HEK293 (cell line): ENCODE measurements at regions not wholly inside any gene's neighbourhood (a gene's known extent, or its start where the extent isn't known, plus 50 kb on each side); places are given as distances from the start of the nearest gene placed in this dataset.

Experiments used
- CTCF ChIA-PET: fragments of 350-600 bp; formaldehyde crosslinking; extraction: SDS; loops from one replicate; lab custom pipeline; 2021; ENCODE audit warnings: antibody characterized with exemption; lab: Yijun Ruan, JAX
- POLR2A ChIA-PET: fragments of 300-600 bp; formaldehyde crosslinking; extraction: SDS; loops from one replicate; lab custom pipeline; 2020; ENCODE audit warnings: antibody characterized with exemption, inconsistent platforms; lab: Yijun Ruan, JAX
- H3K27ac ChIP-seq: fragments of 200-500 bp; sonication (Bioruptor generic); 2 replicates; pipeline ENCODE4 v1.5.1; 2014; ENCODE audit warnings: low read depth, low read length, control low read depth, inconsistent platforms; ENCODE audit errors: extremely low read depth
- H3K36me3 ChIP-seq, 2 experiments: fragments of 200-500 bp in 1 of 2; sonication (Bioruptor generic) in 1 of 2; 1 replicate in 1 of 2; 2 replicates in 1 of 2; pipeline ENCODE4 v1.5.1; 2014 to 2017; ENCODE audit warnings: inconsistent platforms in 2 of 2, low read length in 2 of 2; ENCODE audit not compliant: control insufficient read depth in 2 of 2, insufficient read depth in 1 of 2
- H3K4me1 ChIP-seq: fragments of 200-500 bp; sonication (Bioruptor generic); 2 replicates; pipeline ENCODE4 v1.5.1; 2014; ENCODE audit warnings: mild to moderate bottlenecking, low read length, inconsistent platforms; ENCODE audit not compliant: control insufficient read depth, insufficient read depth
- H3K4me3 ChIP-seq: 2 replicates; pipeline ENCODE4 v1.5.1; 2011; ENCODE audit warnings: low read depth, mild to moderate bottlenecking, control low read depth, low read length, moderate library complexity
- H3K9me3 ChIP-seq: fragments of 200-500 bp; sonication (Bioruptor generic); 2 replicates; pipeline ENCODE4 v1.5.1; 2014; ENCODE audit warnings: low read depth, low read length, inconsistent platforms; ENCODE audit not compliant: control insufficient read depth, insufficient read depth
- BCL11B ChIP-seq: fragments of 450-650 bp; formaldehyde crosslinking; IDR thresholded peaks from 2 replicates; pipeline ENCODE4 v1.5.1; 2016; ENCODE audit warnings: low read depth, missing biosample characterization, missing genetic modification characterization
- KLF1 ChIP-seq: fragments of 450-650 bp; formaldehyde crosslinking; IDR thresholded peaks from 2 replicates; pipeline ENCODE4 v1.5.1; 2016; ENCODE audit warnings: missing biosample characterization, missing genetic modification characterization
- KLF16 ChIP-seq: fragments of 450-650 bp; formaldehyde crosslinking; IDR thresholded peaks from 2 replicates; pipeline ENCODE4 v1.5.1; 2017; ENCODE audit warnings: missing biosample characterization, missing genetic modification characterization
- KLF7 ChIP-seq: fragments of 450-650 bp; formaldehyde crosslinking; IDR thresholded peaks from 2 replicates; pipeline ENCODE4 v1.5.1; 2016; ENCODE audit warnings: missing biosample characterization, missing genetic modification characterization, borderline replicate concordance
- PRDM1 ChIP-seq: fragments of 450-650 bp; formaldehyde crosslinking; IDR thresholded peaks from 2 replicates; pipeline ENCODE4; 2016; ENCODE audit warnings: missing biosample characterization, missing genetic modification characterization
- ZBTB17 ChIP-seq: fragments of 450-650 bp; formaldehyde crosslinking; IDR thresholded peaks from 2 replicates; pipeline ENCODE4 v1.5.1; 2016; ENCODE audit warnings: missing biosample characterization, missing genetic modification characterization
- ZEB2 ChIP-seq: fragments of 450-650 bp; formaldehyde crosslinking; IDR thresholded peaks from 2 replicates; pipeline ENCODE4 v1.5.1; 2016; ENCODE audit warnings: missing biosample characterization, missing genetic modification characterization
- ZFP41 ChIP-seq: fragments of 450-650 bp; formaldehyde crosslinking; IDR thresholded peaks from 2 replicates; pipeline ENCODE4 v1.5.1; 2016; ENCODE audit warnings: missing biosample characterization, missing genetic modification characterization, borderline replicate concordance
- ZNF138 ChIP-seq: fragments of 450-650 bp; formaldehyde crosslinking; IDR thresholded peaks from 2 replicates; pipeline ENCODE4 v1.5.1; 2016; ENCODE audit warnings: missing biosample characterization, missing genetic modification characterization, borderline replicate concordance
- ZNF169 ChIP-seq: fragments of 450-650 bp; formaldehyde crosslinking; IDR thresholded peaks from 2 replicates; pipeline ENCODE4 v1.5.1; 2016; ENCODE audit warnings: missing biosample characterization, missing genetic modification characterization
- ZNF174 ChIP-seq: fragments of 450-650 bp; formaldehyde crosslinking; IDR thresholded peaks from 2 replicates; pipeline ENCODE4 v1.5.0; 2017; ENCODE audit warnings: missing biosample characterization, mild to moderate bottlenecking, missing genetic modification characterization
- ZNF24 ChIP-seq: fragments of 450-650 bp; formaldehyde crosslinking; IDR thresholded peaks from 2 replicates; pipeline ENCODE4 v1.5.1; 2016; ENCODE audit warnings: missing biosample characterization, missing genetic modification characterization
- ZNF248 ChIP-seq: fragments of 450-650 bp; formaldehyde crosslinking; IDR thresholded peaks from 2 replicates; pipeline ENCODE4 v1.5.1; 2017; ENCODE audit warnings: missing biosample characterization, missing genetic modification characterization
- ZNF311 ChIP-seq: fragments of 450-650 bp; formaldehyde crosslinking; IDR thresholded peaks from 2 replicates; pipeline ENCODE4 v1.5.1; 2017; ENCODE audit warnings: missing biosample characterization, missing genetic modification characterization, borderline replicate concordance
- ZNF544 ChIP-seq: fragments of 450-650 bp; formaldehyde crosslinking; IDR thresholded peaks from 2 replicates; pipeline ENCODE4 v1.5.0; 2017; ENCODE audit warnings: missing biosample characterization, missing genetic modification characterization
- ZNF600 ChIP-seq: fragments of 450-650 bp; formaldehyde crosslinking; IDR thresholded peaks from 2 replicates; pipeline ENCODE4 v1.5.1; 2016; ENCODE audit warnings: missing biosample characterization, missing genetic modification characterization
- ZNF654 ChIP-seq: fragments of 450-650 bp; formaldehyde crosslinking; IDR thresholded peaks from 2 replicates; pipeline ENCODE4 v1.5.1; 2016; ENCODE audit warnings: low read depth, missing biosample characterization, missing genetic modification characterization
- ZNF76 ChIP-seq: fragments of 450-650 bp; formaldehyde crosslinking; IDR thresholded peaks from 2 replicates; pipeline ENCODE4; 2016; ENCODE audit warnings: low read depth, missing biosample characterization, missing genetic modification characterization, borderline replicate concordance
- ZNF776 ChIP-seq: fragments of 450-650 bp; formaldehyde crosslinking; IDR thresholded peaks from 2 replicates; pipeline ENCODE4 v1.5.0; 2017; ENCODE audit warnings: missing biosample characterization, missing genetic modification characterization, borderline replicate concordance
- TF ChIP-seq, protein P1 (sequence below): fragments of 450-650 bp; formaldehyde crosslinking; IDR thresholded peaks from 2 replicates; pipeline ENCODE4 v1.5.1; 2016; ENCODE audit warnings: missing biosample characterization, missing genetic modification characterization, borderline replicate concordance
- TF ChIP-seq, protein P2 (sequence below): fragments of 450-650 bp; formaldehyde crosslinking; IDR thresholded peaks from 2 replicates; pipeline ENCODE4 v1.5.1; 2016; ENCODE audit warnings: missing biosample characterization, missing genetic modification characterization
- TF ChIP-seq, protein P3 (sequence below): fragments of 450-650 bp; formaldehyde crosslinking; IDR thresholded peaks from 2 replicates; pipeline ENCODE4 v1.5.1; 2017; ENCODE audit warnings: missing biosample characterization, mild to moderate bottlenecking, missing genetic modification characterization, moderate library complexity
- TF ChIP-seq, protein P4 (sequence below): fragments of 450-650 bp; formaldehyde crosslinking; IDR thresholded peaks from 2 replicates; pipeline ENCODE4 v1.5.1; 2016; ENCODE audit warnings: missing biosample characterization, missing genetic modification characterization

DNA sequence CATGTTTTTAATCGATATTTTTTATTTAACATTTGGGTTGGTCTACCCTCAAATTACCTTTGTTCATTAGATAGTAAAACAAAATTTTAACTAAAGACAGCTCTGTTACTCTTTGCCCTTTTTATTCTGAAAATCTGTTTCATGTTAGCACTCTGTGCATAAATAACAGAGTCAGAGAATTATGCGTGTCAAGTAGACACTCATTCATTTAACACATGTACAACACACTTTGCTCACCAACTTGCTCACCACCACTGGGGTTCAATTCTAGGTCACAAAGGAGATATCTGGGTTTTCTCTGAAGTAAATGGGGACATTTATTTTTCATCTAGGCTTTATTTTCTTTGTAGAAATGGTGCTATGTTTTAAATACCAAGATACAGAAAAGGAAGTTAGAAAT lies 457.4 kb upstream of the SEMA3D start (continued):
- TF ChIP-seq, protein P1, sequence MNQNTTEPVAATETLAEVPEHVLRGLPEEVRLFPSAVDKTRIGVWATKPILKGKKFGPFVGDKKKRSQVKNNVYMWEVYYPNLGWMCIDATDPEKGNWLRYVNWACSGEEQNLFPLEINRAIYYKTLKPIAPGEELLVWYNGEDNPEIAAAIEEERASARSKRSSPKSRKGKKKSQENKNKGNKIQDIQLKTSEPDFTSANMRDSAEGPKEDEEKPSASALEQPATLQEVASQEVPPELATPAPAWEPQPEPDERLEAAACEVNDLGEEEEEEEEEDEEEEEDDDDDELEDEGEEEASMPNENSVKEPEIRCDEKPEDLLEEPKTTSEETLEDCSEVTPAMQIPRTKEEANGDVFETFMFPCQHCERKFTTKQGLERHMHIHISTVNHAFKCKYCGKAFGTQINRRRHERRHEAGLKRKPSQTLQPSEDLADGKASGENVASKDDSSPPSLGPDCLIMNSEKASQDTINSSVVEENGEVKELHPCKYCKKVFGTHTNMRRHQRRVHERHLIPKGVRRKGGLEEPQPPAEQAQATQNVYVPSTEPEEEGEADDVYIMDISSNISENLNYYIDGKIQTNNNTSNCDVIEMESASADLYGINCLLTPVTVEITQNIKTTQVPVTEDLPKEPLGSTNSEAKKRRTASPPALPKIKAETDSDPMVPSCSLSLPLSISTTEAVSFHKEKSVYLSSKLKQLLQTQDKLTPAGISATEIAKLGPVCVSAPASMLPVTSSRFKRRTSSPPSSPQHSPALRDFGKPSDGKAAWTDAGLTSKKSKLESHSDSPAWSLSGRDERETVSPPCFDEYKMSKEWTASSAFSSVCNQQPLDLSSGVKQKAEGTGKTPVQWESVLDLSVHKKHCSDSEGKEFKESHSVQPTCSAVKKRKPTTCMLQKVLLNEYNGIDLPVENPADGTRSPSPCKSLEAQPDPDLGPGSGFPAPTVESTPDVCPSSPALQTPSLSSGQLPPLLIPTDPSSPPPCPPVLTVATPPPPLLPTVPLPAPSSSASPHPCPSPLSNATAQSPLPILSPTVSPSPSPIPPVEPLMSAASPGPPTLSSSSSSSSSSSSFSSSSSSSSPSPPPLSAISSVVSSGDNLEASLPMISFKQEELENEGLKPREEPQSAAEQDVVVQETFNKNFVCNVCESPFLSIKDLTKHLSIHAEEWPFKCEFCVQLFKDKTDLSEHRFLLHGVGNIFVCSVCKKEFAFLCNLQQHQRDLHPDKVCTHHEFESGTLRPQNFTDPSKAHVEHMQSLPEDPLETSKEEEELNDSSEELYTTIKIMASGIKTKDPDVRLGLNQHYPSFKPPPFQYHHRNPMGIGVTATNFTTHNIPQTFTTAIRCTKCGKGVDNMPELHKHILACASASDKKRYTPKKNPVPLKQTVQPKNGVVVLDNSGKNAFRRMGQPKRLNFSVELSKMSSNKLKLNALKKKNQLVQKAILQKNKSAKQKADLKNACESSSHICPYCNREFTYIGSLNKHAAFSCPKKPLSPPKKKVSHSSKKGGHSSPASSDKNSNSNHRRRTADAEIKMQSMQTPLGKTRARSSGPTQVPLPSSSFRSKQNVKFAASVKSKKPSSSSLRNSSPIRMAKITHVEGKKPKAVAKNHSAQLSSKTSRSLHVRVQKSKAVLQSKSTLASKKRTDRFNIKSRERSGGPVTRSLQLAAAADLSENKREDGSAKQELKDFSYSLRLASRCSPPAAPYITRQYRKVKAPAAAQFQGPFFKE (tag by site-specific recombination), result no peak

DNA sequence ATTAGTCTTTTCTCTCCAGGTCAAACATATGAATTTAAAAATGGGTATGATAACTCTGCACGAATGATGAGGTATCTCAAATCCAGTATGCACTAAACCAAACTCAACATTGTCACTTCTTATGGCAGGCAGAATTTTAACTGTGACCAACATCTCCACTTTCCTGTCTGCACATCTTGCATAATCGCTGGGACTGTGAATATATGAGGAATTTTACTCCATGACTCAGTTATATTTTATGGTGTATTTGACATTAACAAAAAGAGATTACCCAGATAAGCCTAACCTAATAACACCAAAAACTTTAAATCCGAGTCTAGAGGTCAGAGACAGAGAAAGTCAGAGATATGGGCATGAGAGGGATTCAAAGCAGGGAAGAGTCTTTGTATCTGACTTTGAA lies 454.5 kb upstream of the SEMA3D start:
- POLR2A ChIA-PET, result no interaction called here
- no peaks in the 10 kb centered on the region for H3K36me3 ChIP-seq
- H3K9me3 ChIP-seq, result no peaks in the 10 kb centered on the region
- no peak for TF ChIP-seq ZFP41
- no peak for TF ChIP-seq ZNF776
- TF ChIP-seq ZEB2, result no peak
- no peak for TF ChIP-seq ZNF248
- TF ChIP-seq ZNF174 (tag by site-specific recombination), result no peak
- no peak for TF ChIP-seq ZNF544
- TF ChIP-seq ZNF654 (tag by site-specific recombination), result no peak
- TF ChIP-seq BCL11B (tag by site-specific recombination), result no peak
- TF ChIP-seq, protein P2, sequence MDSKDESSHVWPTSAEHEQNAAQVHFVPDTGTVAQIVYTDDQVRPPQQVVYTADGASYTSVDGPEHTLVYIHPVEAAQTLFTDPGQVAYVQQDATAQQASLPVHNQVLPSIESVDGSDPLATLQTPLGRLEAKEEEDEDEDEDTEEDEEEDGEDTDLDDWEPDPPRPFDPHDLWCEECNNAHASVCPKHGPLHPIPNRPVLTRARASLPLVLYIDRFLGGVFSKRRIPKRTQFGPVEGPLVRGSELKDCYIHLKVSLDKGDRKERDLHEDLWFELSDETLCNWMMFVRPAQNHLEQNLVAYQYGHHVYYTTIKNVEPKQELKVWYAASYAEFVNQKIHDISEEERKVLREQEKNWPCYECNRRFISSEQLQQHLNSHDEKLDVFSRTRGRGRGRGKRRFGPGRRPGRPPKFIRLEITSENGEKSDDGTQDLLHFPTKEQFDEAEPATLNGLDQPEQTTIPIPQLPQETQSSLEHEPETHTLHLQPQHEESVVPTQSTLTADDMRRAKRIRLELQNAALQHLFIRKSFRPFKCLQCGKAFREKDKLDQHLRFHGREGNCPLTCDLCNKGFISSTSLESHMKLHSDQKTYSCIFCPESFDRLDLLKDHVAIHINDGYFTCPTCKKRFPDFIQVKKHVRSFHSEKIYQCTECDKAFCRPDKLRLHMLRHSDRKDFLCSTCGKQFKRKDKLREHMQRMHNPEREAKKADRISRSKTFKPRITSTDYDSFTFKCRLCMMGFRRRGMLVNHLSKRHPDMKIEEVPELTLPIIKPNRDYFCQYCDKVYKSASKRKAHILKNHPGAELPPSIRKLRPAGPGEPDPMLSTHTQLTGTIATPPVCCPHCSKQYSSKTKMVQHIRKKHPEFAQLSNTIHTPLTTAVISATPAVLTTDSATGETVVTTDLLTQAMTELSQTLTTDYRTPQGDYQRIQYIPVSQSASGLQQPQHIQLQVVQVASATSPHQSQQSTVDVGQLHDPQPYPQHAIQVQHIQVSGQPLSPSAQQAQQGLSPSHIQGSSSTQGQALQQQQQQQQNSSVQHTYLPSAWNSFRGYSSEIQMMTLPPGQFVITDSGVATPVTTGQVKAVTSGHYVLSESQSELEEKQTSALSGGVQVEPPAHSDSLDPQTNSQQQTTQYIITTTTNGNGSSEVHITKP (tag by site-specific recombination), result no peak
- TF ChIP-seq ZNF169, result no peak
- no peak for TF ChIP-seq PRDM1 (tag by site-specific recombination)
- no peak for TF ChIP-seq ZNF76 (tag by site-specific recombination)
- CTCF ChIA-PET, result interaction anchor here (0.6 kb wide), 1 partner anchor 73 kb away, joined by 4 read pairs; no protein-coding TSS in a partner anchor
- no peaks in the 10 kb centered on the region for H3K4me1 ChIP-seq
- no peak overlapping the region for H3K27ac ChIP-seq
- no peak overlapping the region for H3K4me3 ChIP-seq

DNA sequence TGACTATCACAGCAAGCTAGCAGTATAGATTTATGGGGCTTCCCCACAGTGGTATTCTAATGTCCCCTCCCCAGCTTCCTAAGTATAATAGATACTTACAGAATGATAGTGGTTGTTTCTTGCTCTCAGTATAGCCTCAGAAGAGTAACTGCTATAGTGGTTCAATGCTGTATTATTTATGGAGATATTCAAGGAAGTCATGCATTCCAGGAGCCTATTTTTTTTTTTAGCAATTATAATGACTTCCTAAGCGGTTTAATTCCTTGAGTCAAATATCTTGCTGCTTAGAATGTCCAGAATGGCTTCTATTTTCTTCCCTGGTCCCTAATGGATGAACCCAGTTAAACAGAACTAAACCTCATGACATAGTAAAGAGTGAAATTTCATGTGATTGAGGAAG lies 451.5 kb upstream of the SEMA3D start:
- Histone ChIP-seq H3K36me3 (no peaks in the 10 kb centered on the region), H3K27ac (no peak overlapping the region), H3K9me3 (no peaks in the 10 kb centered on the region), H3K4me1 (no peaks in the 10 kb centered on the region), H3K4me3 (no peak overlapping the region)
- no peak for TF ChIP-seq KLF1 (tag by site-specific recombination)
- TF ChIP-seq, protein P3, sequence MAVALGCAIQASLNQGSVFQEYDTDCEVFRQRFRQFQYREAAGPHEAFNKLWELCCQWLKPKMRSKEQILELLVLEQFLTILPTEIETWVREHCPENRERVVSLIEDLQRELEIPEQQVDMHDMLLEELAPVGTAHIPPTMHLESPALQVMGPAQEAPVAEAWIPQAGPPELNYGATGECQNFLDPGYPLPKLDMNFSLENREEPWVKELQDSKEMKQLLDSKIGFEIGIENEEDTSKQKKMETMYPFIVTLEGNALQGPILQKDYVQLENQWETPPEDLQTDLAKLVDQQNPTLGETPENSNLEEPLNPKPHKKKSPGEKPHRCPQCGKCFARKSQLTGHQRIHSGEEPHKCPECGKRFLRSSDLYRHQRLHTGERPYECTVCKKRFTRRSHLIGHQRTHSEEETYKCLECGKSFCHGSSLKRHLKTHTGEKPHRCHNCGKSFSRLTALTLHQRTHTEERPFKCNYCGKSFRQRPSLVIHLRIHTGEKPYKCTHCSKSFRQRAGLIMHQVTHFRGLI, result no peak
- no peak for TF ChIP-seq KLF16 (tag by site-specific recombination)
- no peak for TF ChIP-seq ZEB2
- no peak for TF ChIP-seq ZFP41
- no peak for TF ChIP-seq ZNF138 (tag by site-specific recombination)
- TF ChIP-seq, protein P4, sequence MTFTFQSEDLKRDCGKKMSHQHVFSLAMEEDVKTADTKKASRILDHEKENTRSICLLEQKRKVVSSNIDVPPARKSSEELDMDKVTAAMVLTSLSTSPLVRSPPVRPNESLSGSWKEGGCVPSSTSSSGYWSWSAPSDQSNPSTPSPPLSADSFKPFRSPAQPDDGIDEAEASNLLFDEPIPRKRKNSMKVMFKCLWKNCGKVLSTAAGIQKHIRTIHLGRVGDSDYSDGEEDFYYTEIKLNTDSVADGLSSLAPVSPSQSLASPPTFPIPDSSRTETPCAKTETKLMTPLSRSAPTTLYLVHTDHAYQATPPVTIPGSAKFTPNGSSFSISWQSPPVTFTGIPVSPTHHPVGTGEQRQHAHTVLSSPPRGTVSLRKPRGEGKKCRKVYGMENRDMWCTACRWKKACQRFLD, result no peak
- no peak for TF ChIP-seq ZNF600
- no peak for TF ChIP-seq ZNF311 (tag by site-specific recombination)
- no peak for TF ChIP-seq ZBTB17
- no peak for TF ChIP-seq ZNF24 (tag by site-specific recombination)
- TF ChIP-seq KLF7 (tag by site-specific recombination), result no peak
- POLR2A ChIA-PET, result no interaction called here
- CTCF ChIA-PET, result no interaction called here
